H9 (cell line): ENCODE measurements at regions not wholly inside any gene's neighbourhood (a gene's known extent, or its start where the extent isn't known, plus 50 kb on each side); places are given as distances from the start of the nearest gene placed in this dataset.

Source experiments
- DNase-seq: peaks from one replicate; pipeline ENCODE4 v3.0.0-alpha.2; 2017
- H2AFZ ChIP-seq: one replicate; pipeline ENCODE4 v1.6.1; 2013; ENCODE audit warnings: mild to moderate bottlenecking, low read length, control low read depth, moderate library complexity
- H2AK5ac ChIP-seq: 2 replicates; pipeline ENCODE4 v1.6.1; 2013; ENCODE audit warnings: low read length, control low read depth, mixed read lengths; ENCODE audit not compliant: insufficient read length
- H2BK120ac ChIP-seq: one replicate; pipeline ENCODE4 v1.6.1; 2013; ENCODE audit warnings: low read depth, mild to moderate bottlenecking, low read length, control low read depth, inconsistent platforms; ENCODE audit not compliant: poor library complexity, severe bottlenecking
- H2BK12ac ChIP-seq: 2 replicates; pipeline ENCODE4 v1.6.1; 2013; ENCODE audit warnings: low read length, control low read depth, mixed read lengths, low read depth; ENCODE audit not compliant: insufficient read length
- H2BK15ac ChIP-seq: 2 replicates; pipeline ENCODE4 v1.6.1; 2013; ENCODE audit warnings: low read depth, low read length, control low read depth
- H2BK20ac ChIP-seq: one replicate; pipeline ENCODE4 v1.6.1; 2013; ENCODE audit warnings: low read depth, mild to moderate bottlenecking, low read length, control low read depth, inconsistent platforms; ENCODE audit not compliant: poor library complexity, severe bottlenecking
- H2BK5ac ChIP-seq: 2 replicates; pipeline ENCODE4 v1.6.1; 2013; ENCODE audit warnings: low read length, control low read depth, mixed read lengths; ENCODE audit not compliant: insufficient read length
- H3K14ac ChIP-seq: 2 replicates; pipeline ENCODE4 v1.6.1; 2013; ENCODE audit warnings: low read length, control low read depth; ENCODE audit not compliant: insufficient read depth
- H3K18ac ChIP-seq: 2 replicates; pipeline ENCODE4 v1.6.1; 2013; ENCODE audit warnings: low read depth, mild to moderate bottlenecking, mixed read lengths, low read length, control low read depth; ENCODE audit not compliant: insufficient read length
- H3K23ac ChIP-seq: 2 replicates; pipeline ENCODE4 v1.6.1; 2013; ENCODE audit warnings: low read length, control low read depth, mixed read lengths, low read depth; ENCODE audit not compliant: insufficient read length
- H3K23me2 ChIP-seq: 2 replicates; pipeline ENCODE4 v1.6.1; 2013; ENCODE audit warnings: low read depth, mild to moderate bottlenecking, mixed read lengths, low read length, control low read depth; ENCODE audit not compliant: insufficient read length, poor library complexity, severe bottlenecking
- H3K27ac ChIP-seq: 2 replicates; pipeline ENCODE4 v1.5.1; 2013; ENCODE audit warnings: low read length, control low read depth, mixed read lengths, low read depth; ENCODE audit not compliant: insufficient read length
- H3K27me3 ChIP-seq: 2 replicates; pipeline ENCODE4 v1.6.1; 2013; ENCODE audit warnings: low read length, control low read depth, inconsistent platforms; ENCODE audit not compliant: insufficient read depth
- H3K4ac ChIP-seq: 2 replicates; pipeline ENCODE4 v1.6.1; 2013; ENCODE audit warnings: low read depth, mild to moderate bottlenecking, control low read depth, inconsistent platforms, low read length, moderate library complexity
- H3K4me1 ChIP-seq: 2 replicates; pipeline ENCODE4 v1.6.1; 2013; ENCODE audit warnings: low read length, control low read depth, inconsistent platforms; ENCODE audit not compliant: insufficient read depth
- H3K4me2 ChIP-seq: 2 replicates; pipeline ENCODE4 v1.6.1; 2013; ENCODE audit warnings: low read length, control low read depth, mixed read lengths; ENCODE audit not compliant: insufficient read length, insufficient read depth
- H3K56ac ChIP-seq: 2 replicates; pipeline ENCODE4 v1.6.1; 2013; ENCODE audit warnings: low read depth, mild to moderate bottlenecking, mixed read lengths, low read length, control low read depth; ENCODE audit not compliant: insufficient read length
- H3K79me1 ChIP-seq: 2 replicates; pipeline ENCODE4 v1.6.1; 2013; ENCODE audit warnings: low read depth, mild to moderate bottlenecking, moderate library complexity, low read length, control low read depth, inconsistent platforms; ENCODE audit not compliant: insufficient read depth, poor library complexity, severe bottlenecking
- H3K79me2 ChIP-seq: 2 replicates; pipeline ENCODE4 v1.6.1; 2013; ENCODE audit warnings: low read length, control low read depth, inconsistent platforms; ENCODE audit not compliant: insufficient read depth
- H3K9ac ChIP-seq: 2 replicates; pipeline ENCODE4 v1.6.1; 2013; ENCODE audit warnings: low read length, control low read depth, mixed read lengths; ENCODE audit not compliant: insufficient read length; ENCODE audit errors: extremely low read depth
- H3K9me3 ChIP-seq: one replicate; pipeline ENCODE4 v1.6.1; 2013; ENCODE audit warnings: low read depth, low read length, inconsistent platforms; ENCODE audit not compliant: control insufficient read depth
- H3T11ph ChIP-seq: one replicate; pipeline ENCODE4 v1.6.1; 2013; ENCODE audit warnings: mild to moderate bottlenecking, low read length, control low read depth, inconsistent platforms
- H4K20me1 ChIP-seq: one replicate; pipeline ENCODE4 v1.6.1; 2013; ENCODE audit not compliant: control insufficient read depth, insufficient read length, insufficient read depth
- H4K5ac ChIP-seq: 2 replicates; pipeline ENCODE4 v1.6.1; 2013; ENCODE audit warnings: low read depth, mild to moderate bottlenecking, mixed read lengths, low read length, control low read depth; ENCODE audit not compliant: insufficient read length
- H4K8ac ChIP-seq: replicated peaks from 2 replicates; pipeline ENCODE4 v1.6.1; 2013; ENCODE audit warnings: low read length, control low read depth, mixed read lengths, low read depth; ENCODE audit not compliant: insufficient read length
- H4K91ac ChIP-seq: 2 replicates; pipeline ENCODE4 v1.6.1; 2013; ENCODE audit warnings: low read depth, mild to moderate bottlenecking, moderate library complexity, mixed read lengths, low read length, control low read depth; ENCODE audit not compliant: insufficient read length
- H3K27ac Mint-ChIP-seq, 3 experiments: 2 replicates in 2 of 3; 3 replicates in 1 of 3; pipeline ENCODE4 v1.8.0; 2020 to 2021; ENCODE audit warnings: mixed read lengths in 3 of 3, mild to moderate bottlenecking in 1 of 3, moderate library complexity in 1 of 3
- H3K27me3 Mint-ChIP-seq: 2 replicates; pipeline ENCODE4 v1.8.0; 2021; ENCODE audit warnings: low read depth, mild to moderate bottlenecking, moderate library complexity, mixed read lengths
- H3K36me3 Mint-ChIP-seq, 3 experiments: 2 replicates in 2 of 3; 3 replicates in 1 of 3; pipeline ENCODE4 v1.8.0; 2020 to 2021; ENCODE audit warnings: low read depth in 3 of 3, mixed read lengths in 3 of 3; ENCODE audit not compliant: insufficient read depth in 1 of 3
- H3K4me1 Mint-ChIP-seq, 2 experiments: 2 replicates each; pipeline ENCODE4 v1.8.0; 2020; ENCODE audit warnings: mixed read lengths in 2 of 2
- H3K4me3 Mint-ChIP-seq, 2 experiments: 2 replicates in 1 of 2; 3 replicates in 1 of 2; pipeline ENCODE4 v1.8.0; 2020 to 2021; ENCODE audit warnings: mild to moderate bottlenecking in 2 of 2, mixed read lengths in 2 of 2, moderate library complexity in 1 of 2
- H3K9me3 Mint-ChIP-seq, 2 experiments: 2 replicates in 1 of 2; 3 replicates in 1 of 2; pipeline ENCODE4 v1.8.0; 2020; ENCODE audit warnings: mild to moderate bottlenecking in 2 of 2, mixed read lengths in 2 of 2, moderate library complexity in 1 of 2
- WGBS: extraction: QIAGEN DNeasy Blood & Tissue Kit; methylation state at CpG from one replicate; pipeline ENCODE4 v1.1.7; 2013; ENCODE audit warnings: missing lambda C conversion rate, low lambda C conversion rate, mixed read lengths; ENCODE audit not compliant: insufficient read length; ENCODE audit errors: extremely low coverage; 5-methylcytosine and 5-hydroxymethylcytosine counted together
- TF ChIP-seq, protein P1 (sequence below): fragments of 200-600 bp; sonication (generic); conservative IDR thresholded peaks from 3 replicates; pipeline ENCODE4 v1.8.0; 2021; ENCODE audit warnings: antibody characterized with exemption, mild to moderate bottlenecking

DNA sequence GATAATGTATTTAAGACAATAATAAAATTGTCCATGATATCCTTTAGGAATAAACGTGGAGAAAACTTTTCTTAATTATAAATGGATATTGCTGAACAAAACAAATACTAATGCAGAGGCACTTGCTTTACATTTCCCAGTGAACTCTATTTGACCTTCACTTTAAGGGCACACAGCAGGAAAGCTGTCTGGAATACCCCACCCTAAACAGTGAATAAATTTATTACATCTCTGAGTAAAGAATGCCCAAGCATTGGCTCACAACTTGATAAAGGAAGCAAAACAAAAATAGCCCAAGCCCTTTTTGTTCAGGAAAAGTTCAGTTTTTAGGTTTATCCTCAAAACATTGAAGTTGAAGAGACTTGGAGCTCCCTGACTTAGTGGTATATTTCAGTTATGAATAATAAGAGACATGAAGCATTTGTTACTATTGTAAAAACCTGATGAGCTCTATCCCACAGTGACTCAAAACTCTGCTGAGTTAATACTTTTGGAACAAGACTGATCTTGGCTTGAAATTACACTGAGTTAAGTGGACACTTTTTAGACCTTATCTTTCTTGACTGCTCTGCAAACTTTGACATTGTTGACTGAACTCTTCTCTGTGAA, 353.9 kb downstream of the BCKDHB start:
- H3K23me2 ChIP-seq = no peaks in the 10 kb centered on the region
- H2BK120ac ChIP-seq = no peak overlapping the region
- Mint-ChIP-seq H3K4me3 (no peak overlapping the region), H3K27me3 (no peaks in the 10 kb centered on the region), H3K4me1 (peaks cover 21 to 24% of the 10 kb centered on the region in 2 experiments), H3K9me3 (no peaks in the 10 kb centered on the region), H3K27ac (no peak overlapping the region), H3K36me3 (peaks cover 0 to 7% (median 0%) of the 10 kb centered on the region in 3 experiments; a peak in 2 of 7 replicates)
- H3K9me3 ChIP-seq = no peaks in the 10 kb centered on the region
- H2AFZ ChIP-seq = no peak overlapping the region
- WGBS = no CpG with 5 or more reads among the region's 1 CpG
- TF ChIP-seq, protein P1, sequence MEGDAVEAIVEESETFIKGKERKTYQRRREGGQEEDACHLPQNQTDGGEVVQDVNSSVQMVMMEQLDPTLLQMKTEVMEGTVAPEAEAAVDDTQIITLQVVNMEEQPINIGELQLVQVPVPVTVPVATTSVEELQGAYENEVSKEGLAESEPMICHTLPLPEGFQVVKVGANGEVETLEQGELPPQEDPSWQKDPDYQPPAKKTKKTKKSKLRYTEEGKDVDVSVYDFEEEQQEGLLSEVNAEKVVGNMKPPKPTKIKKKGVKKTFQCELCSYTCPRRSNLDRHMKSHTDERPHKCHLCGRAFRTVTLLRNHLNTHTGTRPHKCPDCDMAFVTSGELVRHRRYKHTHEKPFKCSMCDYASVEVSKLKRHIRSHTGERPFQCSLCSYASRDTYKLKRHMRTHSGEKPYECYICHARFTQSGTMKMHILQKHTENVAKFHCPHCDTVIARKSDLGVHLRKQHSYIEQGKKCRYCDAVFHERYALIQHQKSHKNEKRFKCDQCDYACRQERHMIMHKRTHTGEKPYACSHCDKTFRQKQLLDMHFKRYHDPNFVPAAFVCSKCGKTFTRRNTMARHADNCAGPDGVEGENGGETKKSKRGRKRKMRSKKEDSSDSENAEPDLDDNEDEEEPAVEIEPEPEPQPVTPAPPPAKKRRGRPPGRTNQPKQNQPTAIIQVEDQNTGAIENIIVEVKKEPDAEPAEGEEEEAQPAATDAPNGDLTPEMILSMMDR = no peak
- H2BK15ac ChIP-seq = no peak overlapping the region
- H3K4ac ChIP-seq = no peak overlapping the region
- no peak overlapping the region for H3K4me2 ChIP-seq
- H3K79me2 ChIP-seq = no peaks in the 10 kb centered on the region
- no peak overlapping the region for H2BK20ac ChIP-seq
- no peak overlapping the region for H3K56ac ChIP-seq
- no peak overlapping the region for H4K8ac ChIP-seq
- no peak overlapping the region for H3K27ac ChIP-seq
- no peak overlapping the region for H3K18ac ChIP-seq
- H2BK5ac ChIP-seq = no peak overlapping the region
- H3K23ac ChIP-seq = no peak overlapping the region
- no peak overlapping the region for H4K5ac ChIP-seq
- H3T11ph ChIP-seq = no peak overlapping the region
- H2BK12ac ChIP-seq = no peak overlapping the region
- H3K27me3 ChIP-seq = no peaks in the 10 kb centered on the region
- no peak for DNase-seq
- no peak overlapping the region for H4K91ac ChIP-seq
- no peaks in the 10 kb centered on the region for H4K20me1 ChIP-seq
- H3K9ac ChIP-seq = no peak overlapping the region
- no peaks in the 10 kb centered on the region for H3K79me1 ChIP-seq
- no peak overlapping the region for H3K14ac ChIP-seq
- H2AK5ac ChIP-seq = no peak overlapping the region
- H3K4me1 ChIP-seq = no peaks in the 10 kb centered on the region
